Trophoblast cell (in vitro differentiated cells and primary cell): ENCODE measurements at regions not wholly inside any gene's neighbourhood (a gene's known extent, or its start where the extent isn't known, plus 50 kb on each side); places are given as distances from the start of the nearest gene placed in this dataset.

Experiments
- DNase-seq, 2 donors: peaks; one replicate each; pipeline ENCODE4 v3.0.0-alpha.2; 2016
- H2AFZ ChIP-seq: 2 replicates; pipeline ENCODE4 v1.6.1; 2013; ENCODE audit warnings: low read length, moderate library complexity, mild to moderate bottlenecking; ENCODE audit not compliant: insufficient read depth, poor library complexity
- H2AK5ac ChIP-seq: 2 replicates; pipeline ENCODE4 v1.6.1; 2013; ENCODE audit warnings: mild to moderate bottlenecking, low read length
- H2BK120ac ChIP-seq: 2 replicates; pipeline ENCODE4 v1.6.1; 2013; ENCODE audit warnings: low read length, mild to moderate bottlenecking, moderate library complexity; ENCODE audit not compliant: insufficient read depth, poor library complexity
- H2BK12ac ChIP-seq: 2 replicates; pipeline ENCODE4 v1.6.1; 2013; ENCODE audit warnings: mild to moderate bottlenecking, low read length, moderate library complexity
- H2BK5ac ChIP-seq: 2 replicates; pipeline ENCODE4 v1.6.1; 2013; ENCODE audit warnings: low read length, low read depth, moderate library complexity, mild to moderate bottlenecking; ENCODE audit not compliant: poor library complexity
- H3K14ac ChIP-seq: 2 replicates; pipeline ENCODE4 v1.6.1; 2013; ENCODE audit warnings: mild to moderate bottlenecking, low read length
- H3K18ac ChIP-seq: 2 replicates; pipeline ENCODE4 v1.6.1; 2013; ENCODE audit warnings: mild to moderate bottlenecking, low read length
- H3K23ac ChIP-seq: 2 replicates; pipeline ENCODE4 v1.6.1; 2013; ENCODE audit warnings: low read length
- H3K27ac ChIP-seq: 2 replicates; pipeline ENCODE4 v1.5.1; 2013; ENCODE audit warnings: low read depth, mild to moderate bottlenecking, inconsistent platforms, low read length, moderate library complexity
- H3K27me3 ChIP-seq: 2 replicates; pipeline ENCODE4 v1.6.1; 2013; ENCODE audit warnings: inconsistent platforms, mild to moderate bottlenecking, low read length, moderate library complexity; ENCODE audit not compliant: insufficient read depth
- H3K36me3 ChIP-seq, 2 experiments: 1 replicate in 1 of 2; 2 replicates in 1 of 2; pipeline ENCODE4 v1.6.1; 2013; ENCODE audit warnings: low read length in 2 of 2, mild to moderate bottlenecking in 2 of 2, moderate library complexity in 1 of 2; ENCODE audit not compliant: insufficient read depth in 2 of 2, control insufficient read depth in 1 of 2
- H3K4ac ChIP-seq: 2 replicates; pipeline ENCODE4 v1.6.1; 2013; ENCODE audit warnings: low read depth, mild to moderate bottlenecking, low read length, moderate library complexity
- H3K4me1 ChIP-seq, 2 experiments: 1 replicate in 1 of 2; 2 replicates in 1 of 2; pipeline ENCODE4 v1.6.1; 2013; ENCODE audit warnings: low read length in 2 of 2, mild to moderate bottlenecking in 2 of 2, moderate library complexity in 1 of 2; ENCODE audit not compliant: insufficient read depth in 2 of 2, control insufficient read depth in 1 of 2
- H3K4me2 ChIP-seq: 2 replicates; pipeline ENCODE4 v1.6.1; 2013; ENCODE audit warnings: inconsistent platforms, mild to moderate bottlenecking, low read length, moderate library complexity
- H3K4me3 ChIP-seq: 2 replicates; pipeline ENCODE4 v1.5.1; 2013; ENCODE audit warnings: mild to moderate bottlenecking, low read depth, low read length, inconsistent platforms
- H3K79me1 ChIP-seq: one replicate; pipeline ENCODE4 v1.6.1; 2013; ENCODE audit warnings: low read length
- H3K79me2 ChIP-seq: 2 replicates; pipeline ENCODE4 v1.6.1; 2013; ENCODE audit warnings: low read length, mild to moderate bottlenecking; ENCODE audit not compliant: control insufficient read depth, insufficient read depth, poor library complexity
- H3K9ac ChIP-seq: 2 replicates; pipeline ENCODE4 v1.6.1; 2013; ENCODE audit warnings: mild to moderate bottlenecking, low read length
- H3K9me3 ChIP-seq: 2 replicates; pipeline ENCODE4 v1.6.1; 2013; ENCODE audit warnings: low read depth, mild to moderate bottlenecking, control low read depth, inconsistent platforms, low read length; ENCODE audit not compliant: insufficient read depth
- H4K12ac ChIP-seq: 2 replicates; pipeline ENCODE4 v1.6.1; 2013; ENCODE audit warnings: low read depth, mild to moderate bottlenecking, low read length, moderate library complexity
- H4K8ac ChIP-seq: 2 replicates; pipeline ENCODE4 v1.6.1; 2013; ENCODE audit warnings: low read depth, mild to moderate bottlenecking, low read length, moderate library complexity
- H4K91ac ChIP-seq: one replicate; pipeline ENCODE4 v1.6.1; 2013; ENCODE audit warnings: low read depth, mild to moderate bottlenecking, low read length, moderate library complexity
- WGBS: extraction: QIAGEN DNeasy Blood & Tissue Kit; methylation state at CpG from one replicate; pipeline ENCODE4 v1.1.7; 2013; ENCODE audit warnings: missing lambda C conversion rate; ENCODE audit not compliant: insufficient read length, insufficient coverage; ENCODE audit errors: extremely low coverage; 5-methylcytosine and 5-hydroxymethylcytosine counted together

DNA sequence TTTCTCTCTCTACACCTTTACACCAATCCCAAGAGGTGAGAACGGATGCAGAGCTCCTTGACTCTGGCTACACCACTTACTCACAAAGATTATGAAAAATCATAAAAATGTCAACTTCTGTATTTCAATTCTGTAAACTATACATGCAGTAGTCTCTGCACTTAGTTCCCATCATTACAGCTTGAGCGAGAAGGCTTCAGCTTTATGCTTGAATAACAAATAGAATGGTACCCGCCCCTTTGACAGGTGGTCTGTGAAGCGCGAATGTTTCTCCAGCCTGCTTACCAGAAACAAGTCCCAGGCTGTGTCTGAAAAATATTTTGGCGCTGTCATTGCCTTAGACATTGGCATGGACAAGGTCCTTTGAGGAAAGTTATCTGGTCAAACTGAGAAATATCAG is 562.4 kb upstream of the CLINT1 start:
- no peak overlapping the region for H3K27ac ChIP-seq
- no CpG with 5 or more reads among the region's 6 CpGs for WGBS

GRCh38 chr5:158419186-158419585 is 560.2 kb upstream of the CLINT1 start:
- Histone ChIP-seq H4K8ac (no peak overlapping the region), H3K27ac (no peak overlapping the region), H3K4me2 (no peak overlapping the region), H3K4me1 (no peaks in the 10 kb centered on the region), H3K4ac (no peak overlapping the region), H3K4me3 (no peak overlapping the region), H2BK5ac (no peak overlapping the region), H3K9ac (no peak overlapping the region), H2AK5ac (no peak overlapping the region), H3K79me1 (no peaks in the 10 kb centered on the region), H2AFZ (no peak overlapping the region), H3K27me3 (no peaks in the 10 kb centered on the region), H2BK120ac (no peak overlapping the region), H4K91ac (no peak overlapping the region), H4K12ac (no peak overlapping the region), H2BK12ac (no peak overlapping the region), H3K36me3 (no peaks in the 10 kb centered on the region), H3K14ac (no peak overlapping the region), H3K23ac (no peak overlapping the region), H3K9me3 (no peaks in the 10 kb centered on the region), H3K18ac (no peak overlapping the region), H3K79me2 (no peaks in the 10 kb centered on the region)
- DNase-seq = no peak
- no CpG with 5 or more reads among the region's 2 CpGs for WGBS

More for the DNA sequence above, 562.4 kb upstream of the CLINT1 start:
- no peak overlapping the region for H2BK12ac ChIP-seq
- H3K9me3 ChIP-seq = no peaks in the 10 kb centered on the region
- no peaks in the 10 kb centered on the region for H3K36me3 ChIP-seq
- H3K4me1 ChIP-seq = no peaks in the 10 kb centered on the region
- H3K4me2 ChIP-seq = no peak overlapping the region
- no peak overlapping the region for H3K4ac ChIP-seq
- no peak overlapping the region for H4K91ac ChIP-seq
- H3K23ac ChIP-seq = no peak overlapping the region
- no peak overlapping the region for H2BK120ac ChIP-seq
- no peak overlapping the region for H3K9ac ChIP-seq
- H2BK5ac ChIP-seq = no peak overlapping the region
- no peak for DNase-seq
- H3K79me1 ChIP-seq = no peaks in the 10 kb centered on the region
- no peak overlapping the region for H2AK5ac ChIP-seq
- no peak overlapping the region for H4K8ac ChIP-seq
- H3K27me3 ChIP-seq = no peaks in the 10 kb centered on the region
- no peak overlapping the region for H3K4me3 ChIP-seq
- no peak overlapping the region for H2AFZ ChIP-seq
- no peaks in the 10 kb centered on the region for H3K79me2 ChIP-seq
- H3K18ac ChIP-seq = no peak overlapping the region
- no peak overlapping the region for H4K12ac ChIP-seq
- H3K14ac ChIP-seq = no peak overlapping the region

DNA sequence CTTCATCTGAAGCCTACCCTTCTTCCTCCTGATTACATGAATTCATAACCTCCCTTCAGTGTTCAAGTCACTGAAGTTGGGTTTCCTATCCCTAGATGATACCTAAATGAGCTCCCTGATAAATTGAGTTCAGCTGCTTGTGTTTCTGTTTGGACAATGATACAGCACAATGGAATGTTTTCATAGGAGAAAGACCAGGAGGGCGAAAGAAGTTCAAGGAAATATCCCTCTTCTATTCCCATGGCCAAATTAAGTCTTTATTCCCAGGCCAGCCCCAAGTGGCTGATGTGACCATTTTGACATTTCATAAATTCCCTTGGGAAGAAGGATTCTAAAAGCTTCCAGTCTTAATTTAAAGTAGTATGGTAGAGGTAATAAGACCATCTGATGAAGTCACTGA is 555.8 kb upstream of the CLINT1 start:
- Histone ChIP-seq H3K4me1 (no peaks in the 10 kb centered on the region), H2AFZ (no peak overlapping the region), H2BK5ac (no peak overlapping the region), H4K12ac (no peak overlapping the region), H3K18ac (no peak overlapping the region), H3K4ac (no peak overlapping the region), H3K79me1 (no peaks in the 10 kb centered on the region), H3K23ac (no peak overlapping the region), H2AK5ac (no peak overlapping the region), H3K79me2 (no peaks in the 10 kb centered on the region), H3K27me3 (no peaks in the 10 kb centered on the region), H2BK120ac (no peak overlapping the region), H2BK12ac (no peak overlapping the region), H3K4me2 (no peak overlapping the region), H3K9me3 (no peaks in the 10 kb centered on the region), H3K4me3 (no peak overlapping the region), H3K27ac (no peak overlapping the region), H3K14ac (no peak overlapping the region), H4K8ac (no peak overlapping the region), H3K36me3 (no peaks in the 10 kb centered on the region), H3K9ac (no peak overlapping the region), H4K91ac (no peak overlapping the region)
- WGBS = no CpG with 5 or more reads among the region's 1 CpG
- DNase-seq = no peak

DNA sequence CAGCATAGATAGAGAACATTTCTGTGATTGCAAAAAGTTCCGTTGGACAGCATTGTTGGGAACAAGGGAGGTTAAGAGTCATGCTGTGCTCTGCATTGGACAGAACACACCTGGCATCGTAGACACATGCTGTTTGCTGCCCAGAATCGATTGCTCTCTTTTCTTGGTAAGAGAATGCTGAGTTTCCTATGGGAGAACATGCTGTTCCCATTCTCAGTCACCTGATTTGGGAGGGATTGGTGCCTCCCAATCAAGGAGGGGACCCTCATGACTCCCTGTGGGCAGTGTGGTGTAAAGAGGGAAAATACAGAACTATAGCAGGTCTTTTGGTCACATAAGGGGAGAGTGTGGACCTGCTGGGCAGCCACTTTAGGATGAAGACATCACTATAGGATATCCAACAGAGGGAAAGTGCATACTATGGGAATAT is 555.4 kb upstream of the CLINT1 start:
- Histone ChIP-seq H2BK120ac (no peak overlapping the region), H3K18ac (no peak overlapping the region), H2BK5ac (no peak overlapping the region), H3K9ac (no peak overlapping the region), H3K79me1 (no peaks in the 10 kb centered on the region), H3K14ac (no peak overlapping the region), H3K23ac (no peak overlapping the region), H3K4ac (no peak overlapping the region), H3K4me3 (no peak overlapping the region), H3K4me1 (no peaks in the 10 kb centered on the region), H4K12ac (no peak overlapping the region), H3K9me3 (no peaks in the 10 kb centered on the region), H2AK5ac (no peak overlapping the region), H3K27me3 (no peaks in the 10 kb centered on the region), H2BK12ac (no peak overlapping the region), H2AFZ (no peak overlapping the region), H4K91ac (no peak overlapping the region), H3K27ac (no peak overlapping the region), H3K4me2 (no peak overlapping the region), H4K8ac (no peak overlapping the region), H3K79me2 (no peaks in the 10 kb centered on the region), H3K36me3 (no peaks in the 10 kb centered on the region)
- WGBS = no CpG with 5 or more reads among the region's 3 CpGs
- no peak for DNase-seq
